Coronary artery (tissue), 2 donors: ENCODE measurements at regions not wholly inside any gene's neighbourhood (a gene's known extent, or its start where the extent isn't known, plus 50 kb on each side); places are given as distances from the start of the nearest gene placed in this dataset.

Experiments
- DNase-seq: peaks from one replicate; pipeline ENCODE4 v3.0.0-alpha.2; 2017; ENCODE audit warnings: low spot score
- H3K27ac ChIP-seq, 2 donors: fragments of 200-600 bp; sonication (generic); one replicate each; pipeline ENCODE4 v1.5.1; 2016 to 2019
- H3K4me3 ChIP-seq: fragments of 200-600 bp; sonication (generic); 2 replicates; pipeline ENCODE4 v1.5.1; 2016; ENCODE audit warnings: mild to moderate bottlenecking, moderate library complexity
- TF ChIP-seq, protein P1 (sequence below): fragments of 200-600 bp; sonication (generic); IDR thresholded peaks from one replicate; pipeline ENCODE4 v1.5.1; 2019; ENCODE audit warnings: antibody characterized with exemption

DNA sequence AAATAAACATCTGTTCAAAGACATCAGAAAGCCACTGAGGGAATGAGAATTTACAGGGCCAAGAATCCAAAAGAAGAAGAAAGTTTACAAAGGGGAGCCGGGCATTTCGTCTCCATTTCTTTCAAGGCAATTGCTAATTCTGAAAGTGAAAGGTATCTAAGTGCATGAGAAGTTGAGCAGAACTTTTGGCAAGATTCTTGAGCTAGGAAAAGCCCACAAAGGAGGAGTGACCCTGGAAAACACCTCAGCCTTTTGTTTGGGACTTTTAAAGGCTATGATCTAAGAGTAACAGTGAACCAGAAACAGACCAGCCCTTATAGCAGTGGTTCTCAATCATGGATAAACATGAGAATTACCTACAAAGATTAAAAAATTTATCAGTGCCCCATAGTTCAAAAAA is 87.4 kb downstream of the MDH1 start:
- no peak overlapping the region for H3K4me3 ChIP-seq
- no peak overlapping the region for H3K27ac ChIP-seq
- no peak for DNase-seq
- TF ChIP-seq, protein P1, sequence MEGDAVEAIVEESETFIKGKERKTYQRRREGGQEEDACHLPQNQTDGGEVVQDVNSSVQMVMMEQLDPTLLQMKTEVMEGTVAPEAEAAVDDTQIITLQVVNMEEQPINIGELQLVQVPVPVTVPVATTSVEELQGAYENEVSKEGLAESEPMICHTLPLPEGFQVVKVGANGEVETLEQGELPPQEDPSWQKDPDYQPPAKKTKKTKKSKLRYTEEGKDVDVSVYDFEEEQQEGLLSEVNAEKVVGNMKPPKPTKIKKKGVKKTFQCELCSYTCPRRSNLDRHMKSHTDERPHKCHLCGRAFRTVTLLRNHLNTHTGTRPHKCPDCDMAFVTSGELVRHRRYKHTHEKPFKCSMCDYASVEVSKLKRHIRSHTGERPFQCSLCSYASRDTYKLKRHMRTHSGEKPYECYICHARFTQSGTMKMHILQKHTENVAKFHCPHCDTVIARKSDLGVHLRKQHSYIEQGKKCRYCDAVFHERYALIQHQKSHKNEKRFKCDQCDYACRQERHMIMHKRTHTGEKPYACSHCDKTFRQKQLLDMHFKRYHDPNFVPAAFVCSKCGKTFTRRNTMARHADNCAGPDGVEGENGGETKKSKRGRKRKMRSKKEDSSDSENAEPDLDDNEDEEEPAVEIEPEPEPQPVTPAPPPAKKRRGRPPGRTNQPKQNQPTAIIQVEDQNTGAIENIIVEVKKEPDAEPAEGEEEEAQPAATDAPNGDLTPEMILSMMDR: no peak

DNA sequence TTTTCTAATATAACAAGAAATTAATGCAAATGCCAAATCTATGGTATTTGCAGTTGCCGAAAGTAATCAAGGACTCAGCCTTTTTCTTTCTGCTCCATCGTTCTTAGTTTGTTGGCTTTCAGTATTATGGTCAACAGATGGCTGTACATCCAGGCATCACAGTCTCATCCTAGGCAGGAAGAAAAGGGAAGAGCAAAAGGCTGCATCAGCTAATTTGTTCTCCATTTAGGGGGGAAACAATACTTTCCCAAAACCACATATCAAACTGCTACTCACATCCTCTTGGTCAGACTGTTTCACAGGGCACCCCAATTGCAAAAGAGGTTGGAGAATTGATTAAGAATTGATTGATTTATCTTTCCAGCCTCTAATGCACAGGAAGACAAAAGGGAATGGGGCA is 89.3 kb downstream of the MDH1 start:
- TF ChIP-seq, protein P1: no peak
- no peak for DNase-seq
- H3K27ac ChIP-seq: no peak overlapping the region
- H3K4me3 ChIP-seq: no peak overlapping the region

DNA sequence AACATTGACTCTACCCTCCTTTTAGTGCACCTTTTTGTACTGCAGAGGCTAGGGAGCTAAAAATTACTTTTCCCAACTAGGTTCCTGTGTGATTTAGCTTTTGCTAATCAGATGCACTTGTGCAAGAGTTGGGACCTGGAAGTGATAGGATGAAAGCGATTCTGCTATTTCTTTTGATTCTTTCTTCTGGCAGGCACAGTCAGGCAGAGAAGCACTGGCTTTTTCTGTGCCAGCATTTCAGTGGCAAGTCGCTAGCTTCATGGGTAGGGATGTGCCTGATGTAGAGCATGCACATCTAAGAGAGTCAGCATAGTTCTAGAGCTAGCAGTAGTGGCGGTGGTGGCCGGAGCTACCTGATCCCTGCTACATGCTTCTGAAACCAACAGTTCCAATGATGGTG is 89.8 kb downstream of the MDH1 start:
- Histone ChIP-seq H3K4me3 (no peak overlapping the region), H3K27ac (no peak overlapping the region)
- no peak for DNase-seq
- TF ChIP-seq, protein P1: no peak

DNA sequence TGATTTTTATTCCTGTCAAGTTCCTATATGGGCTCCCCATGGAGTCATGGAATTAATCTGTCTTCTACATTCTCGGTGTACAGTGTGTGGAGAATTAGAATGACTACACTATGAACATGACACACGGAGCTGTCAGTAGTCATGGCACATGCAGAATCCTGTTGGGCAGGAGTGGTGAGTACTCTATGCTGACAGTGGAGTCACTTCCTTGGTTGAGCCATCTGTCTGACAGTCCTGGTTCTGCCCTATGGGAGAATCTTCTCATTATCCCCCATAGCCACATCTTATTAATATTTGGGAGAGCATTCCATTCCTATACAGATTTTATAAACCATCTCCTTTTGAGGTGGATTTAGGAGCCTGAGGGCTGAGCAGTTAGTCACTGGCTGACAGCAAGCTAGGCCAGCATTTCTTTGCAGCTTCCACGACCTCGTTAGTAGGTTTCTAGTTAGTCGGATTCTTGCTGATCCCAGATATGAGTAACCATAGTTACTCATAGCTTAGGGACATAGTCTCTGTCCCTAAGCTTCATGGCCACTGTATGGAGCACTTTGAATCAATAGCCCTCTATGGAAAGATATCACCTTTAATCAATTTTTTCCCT is 90.6 kb downstream of the MDH1 start:
- Histone ChIP-seq H3K4me3 (no peak overlapping the region), H3K27ac (no peak overlapping the region)
- no peak for DNase-seq
- TF ChIP-seq, protein P1: no peak

DNA sequence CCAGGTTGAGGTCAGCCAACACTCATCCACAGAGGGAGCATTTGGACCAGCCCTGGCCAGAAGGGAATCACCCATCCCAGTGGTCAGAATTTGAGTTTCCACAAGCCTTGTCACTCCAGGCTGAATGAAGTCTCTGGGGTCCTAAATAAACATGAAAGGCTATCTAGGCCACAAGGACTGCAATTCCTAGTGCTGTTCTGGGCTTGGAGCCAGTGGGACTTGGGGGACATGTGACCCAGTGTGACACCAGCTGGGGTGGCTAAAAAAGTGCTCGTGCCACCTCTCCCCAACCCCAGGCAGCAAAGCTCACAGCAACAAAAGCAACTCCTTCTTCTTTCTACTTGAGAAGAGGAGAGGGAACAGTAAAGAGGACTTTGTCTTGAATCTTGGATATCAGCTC is 91.7 kb downstream of the MDH1 start:
- no peak overlapping the region for H3K27ac ChIP-seq
- TF ChIP-seq, protein P1: no peak
- no peak for DNase-seq
- H3K4me3 ChIP-seq: no peak overlapping the region

DNA sequence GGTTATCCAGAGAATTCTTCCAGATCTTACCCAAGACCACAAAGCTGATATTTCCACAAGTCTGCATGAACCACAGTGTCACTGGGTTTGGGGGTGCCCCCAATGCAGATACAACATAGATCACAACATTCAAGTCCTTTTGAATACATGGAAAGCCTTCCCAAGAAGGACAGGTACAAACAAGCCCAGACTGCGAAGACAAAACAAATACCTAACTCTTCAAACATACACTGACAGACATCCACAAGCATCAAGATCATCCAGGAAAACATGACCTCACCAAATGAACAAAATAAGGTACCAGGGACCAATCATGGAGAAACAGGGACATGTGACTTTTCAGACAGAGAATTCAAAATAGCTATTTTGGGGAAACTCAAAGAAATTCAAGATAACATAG is 93.1 kb downstream of the MDH1 start:
- H3K27ac ChIP-seq: no peak overlapping the region
- DNase-seq: no peak
- H3K4me3 ChIP-seq: no peak overlapping the region
- TF ChIP-seq, protein P1: no peak

DNA sequence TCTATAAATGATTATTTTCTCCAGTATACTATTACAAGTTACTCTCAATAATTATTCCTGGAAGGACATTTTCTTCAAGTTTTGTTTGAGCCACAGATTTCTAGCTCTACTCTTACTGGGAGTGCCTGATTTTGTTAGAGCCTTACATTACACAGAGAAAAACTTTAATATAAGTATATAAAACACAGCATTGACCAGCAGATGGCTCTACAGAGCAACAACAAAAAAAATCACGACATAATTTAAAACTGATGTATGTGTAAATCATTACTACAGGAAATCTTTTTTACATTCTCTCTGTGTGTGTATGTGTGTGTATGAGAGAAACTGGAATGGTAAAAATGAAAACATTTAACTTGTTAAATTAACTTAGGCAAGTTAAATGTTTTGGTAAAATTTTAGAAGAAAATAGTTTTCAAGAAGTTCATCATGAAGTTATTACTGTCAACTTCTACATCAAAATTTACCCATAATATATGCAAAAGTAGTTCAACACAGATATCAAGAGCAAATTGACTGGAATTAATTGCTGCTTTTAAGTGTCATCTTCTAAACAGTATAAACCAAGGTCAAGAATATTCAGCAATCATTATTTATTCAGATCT is 103.3 kb downstream of the MDH1 start:
- DNase-seq: no peak

More for the DNA sequence above, 103.3 kb downstream of the MDH1 start:
- H3K27ac ChIP-seq: no peak overlapping the region
- TF ChIP-seq, protein P1: peak; percentile 35
- no peak overlapping the region for H3K4me3 ChIP-seq
